Stimulated activated CD4-positive, alpha-beta T cell treated with anti-CD3 and anti-CD28 coated beads, TNF-alpha, amount 100 ng/mL, for 4 hours (primary cell): ENCODE measurements at regions not wholly inside any gene's neighbourhood (a gene's known extent, or its start where the extent isn't known, plus 50 kb on each side); places are given as distances from the start of the nearest gene placed in this dataset.
"Not testable (repeated sequence)": the region's sequence is repeated elsewhere in the genome, so short reads cannot be mapped to it uniquely, and the experiment has no call there.

ENCODE experiments used
- DNase-seq, 3 experiments: peaks; one replicate each; pipeline ENCODE4 v3.0.0-alpha.2; 2020; ENCODE audit warnings: low read depth in 3 of 3

DNA sequence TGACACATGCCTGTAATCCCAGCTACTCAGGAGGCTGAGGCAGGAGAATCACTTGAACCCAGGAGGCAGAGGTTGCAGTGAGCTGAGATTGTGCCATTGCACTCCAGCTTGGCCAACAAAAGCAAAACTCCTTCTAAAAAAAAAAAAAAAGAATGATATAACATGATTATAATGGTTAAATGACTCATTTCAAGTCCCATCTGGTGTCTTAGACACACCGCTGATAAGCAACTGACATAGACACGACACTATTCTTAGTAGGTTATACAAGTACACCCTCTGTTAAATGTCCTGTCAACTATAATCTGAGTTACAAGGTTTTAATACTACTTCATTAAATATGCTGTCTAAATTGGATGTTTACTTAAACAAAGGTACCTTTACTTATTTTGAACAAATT is 405.3 kb upstream of the CLINT1 start:
- no peak for DNase-seq

DNA sequence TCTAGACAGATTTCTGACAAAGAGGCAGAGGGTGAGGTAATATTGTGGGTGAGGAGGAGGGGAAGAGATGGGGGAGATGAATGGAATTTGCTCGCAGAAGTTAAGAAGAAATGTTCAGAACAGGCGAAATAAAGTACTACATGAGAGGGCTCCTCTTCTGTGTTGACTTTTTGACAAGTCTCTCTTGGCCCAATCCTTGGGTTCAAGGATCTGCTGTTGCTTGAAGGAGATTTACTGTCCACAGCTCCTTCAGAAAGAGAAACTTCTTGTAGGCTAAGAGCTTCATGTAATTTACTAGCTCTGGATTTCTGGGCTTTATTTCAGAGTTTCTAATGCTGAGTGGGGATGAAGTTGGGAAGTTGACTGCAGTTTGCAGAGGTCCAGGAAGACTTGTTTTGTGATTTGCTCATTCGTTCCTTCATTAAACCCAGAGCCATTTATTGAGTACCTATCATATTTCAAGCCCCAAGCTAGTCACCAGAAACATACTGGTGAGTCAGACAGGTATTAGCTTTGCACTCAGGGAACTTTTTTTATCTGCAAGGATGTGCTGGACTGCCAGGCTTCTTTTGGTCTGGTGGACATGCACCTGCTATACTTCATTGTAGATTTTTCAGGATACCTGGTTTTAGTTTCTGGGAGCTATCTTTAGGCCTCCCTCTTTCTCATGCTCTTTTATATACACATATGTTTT is 402.9 kb upstream of the CLINT1 start:
- no peak for DNase-seq

DNA sequence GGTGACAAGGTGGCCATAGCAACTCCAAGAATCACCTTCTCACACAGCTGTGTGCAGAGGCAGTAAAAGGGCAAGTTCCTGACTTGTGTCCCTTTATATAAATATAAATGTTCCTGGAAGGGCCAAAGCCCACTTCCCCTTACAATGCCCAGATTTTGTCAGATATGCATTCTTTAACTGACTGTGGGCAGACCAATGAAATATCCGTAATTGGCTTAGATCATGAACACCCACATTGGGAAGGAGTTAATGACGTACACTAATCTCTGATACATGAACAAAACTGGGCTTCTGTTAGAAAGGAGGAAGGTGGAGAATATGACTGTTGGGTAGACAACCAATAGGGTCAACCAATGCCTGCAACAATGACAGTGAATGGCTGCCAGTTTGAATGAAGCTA is 397.2 kb upstream of the CLINT1 start:
- DNase-seq: no peak

DNA sequence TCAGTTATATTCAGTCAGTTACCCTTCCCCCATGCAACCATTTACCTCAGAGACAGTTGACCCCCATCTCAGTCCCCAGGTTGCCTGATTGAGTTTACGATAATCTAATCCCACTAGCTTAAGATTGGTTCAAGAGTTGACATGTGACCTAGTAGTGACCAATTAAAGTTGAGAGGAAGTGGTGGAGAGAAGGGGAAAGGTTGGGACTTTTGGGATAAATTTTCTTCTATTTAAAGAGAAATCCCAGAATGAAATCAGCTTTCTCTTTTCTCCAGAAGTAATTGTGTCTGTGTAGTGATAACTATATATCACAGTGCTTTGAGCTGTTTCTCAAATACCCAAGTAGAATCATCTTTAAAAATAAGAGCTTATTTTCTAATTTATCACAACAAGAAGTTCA is 396.7 kb upstream of the CLINT1 start:
- no peak for DNase-seq

DNA sequence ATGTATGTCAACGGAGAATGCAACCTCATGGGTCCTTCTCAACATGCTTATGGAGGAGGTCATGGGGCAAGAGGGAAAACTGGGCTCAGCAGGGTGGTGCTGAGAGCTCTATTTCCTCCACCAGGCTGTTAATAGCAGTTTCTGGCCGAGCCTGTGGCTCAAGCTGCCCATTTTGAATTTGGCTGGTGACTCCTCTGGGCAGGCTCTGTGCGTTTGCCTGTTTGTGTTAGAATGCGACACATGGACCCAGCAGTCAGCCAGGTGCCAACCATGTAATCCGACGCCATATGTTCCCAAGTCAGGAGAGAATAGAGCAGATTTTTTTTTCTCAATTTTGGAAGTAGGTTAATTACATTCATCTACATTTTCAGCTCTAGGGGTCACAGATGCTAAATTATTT is 387.7 kb upstream of the CLINT1 start:
- DNase-seq: no peak

DNA sequence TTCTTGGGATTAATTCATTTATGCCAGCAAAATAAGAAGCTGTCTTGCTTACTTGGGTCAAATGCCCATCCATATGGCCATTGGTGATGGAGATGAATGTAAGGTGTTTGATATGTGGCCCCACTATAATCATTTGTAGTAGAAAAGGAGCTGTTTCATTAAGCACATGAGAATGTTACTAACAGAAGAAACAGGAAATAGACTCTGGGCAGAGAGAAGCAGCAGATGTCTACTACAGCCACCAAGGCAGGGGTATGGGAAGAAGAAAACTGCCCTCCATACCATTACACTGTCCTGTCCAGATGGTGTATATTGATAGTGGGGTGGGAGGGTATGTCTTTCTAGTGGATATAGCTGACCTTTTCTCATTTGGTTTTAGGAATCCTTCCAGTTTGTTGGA is 386.6 kb upstream of the CLINT1 start:
- no peak for DNase-seq

DNA sequence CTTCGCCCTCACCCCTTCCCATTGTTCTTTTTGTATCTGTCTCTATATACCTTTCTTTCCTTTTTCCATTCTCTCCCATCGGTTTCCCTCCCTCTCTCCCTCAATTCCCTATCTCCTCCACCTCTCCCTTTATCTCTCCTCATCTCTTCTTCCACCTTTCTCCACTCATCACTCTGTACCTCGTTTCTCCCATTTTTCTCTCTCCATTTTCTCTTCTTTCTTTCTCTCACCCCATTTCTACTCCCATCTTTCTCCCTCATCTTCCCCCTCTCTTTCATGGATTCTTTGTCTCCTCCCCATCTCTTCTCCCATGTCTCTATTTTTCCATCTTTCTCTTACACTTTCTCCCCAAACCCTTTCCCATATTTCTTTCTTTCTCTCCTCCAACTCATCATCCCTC is 385.9 kb upstream of the CLINT1 start:
- no peak for DNase-seq

DNA sequence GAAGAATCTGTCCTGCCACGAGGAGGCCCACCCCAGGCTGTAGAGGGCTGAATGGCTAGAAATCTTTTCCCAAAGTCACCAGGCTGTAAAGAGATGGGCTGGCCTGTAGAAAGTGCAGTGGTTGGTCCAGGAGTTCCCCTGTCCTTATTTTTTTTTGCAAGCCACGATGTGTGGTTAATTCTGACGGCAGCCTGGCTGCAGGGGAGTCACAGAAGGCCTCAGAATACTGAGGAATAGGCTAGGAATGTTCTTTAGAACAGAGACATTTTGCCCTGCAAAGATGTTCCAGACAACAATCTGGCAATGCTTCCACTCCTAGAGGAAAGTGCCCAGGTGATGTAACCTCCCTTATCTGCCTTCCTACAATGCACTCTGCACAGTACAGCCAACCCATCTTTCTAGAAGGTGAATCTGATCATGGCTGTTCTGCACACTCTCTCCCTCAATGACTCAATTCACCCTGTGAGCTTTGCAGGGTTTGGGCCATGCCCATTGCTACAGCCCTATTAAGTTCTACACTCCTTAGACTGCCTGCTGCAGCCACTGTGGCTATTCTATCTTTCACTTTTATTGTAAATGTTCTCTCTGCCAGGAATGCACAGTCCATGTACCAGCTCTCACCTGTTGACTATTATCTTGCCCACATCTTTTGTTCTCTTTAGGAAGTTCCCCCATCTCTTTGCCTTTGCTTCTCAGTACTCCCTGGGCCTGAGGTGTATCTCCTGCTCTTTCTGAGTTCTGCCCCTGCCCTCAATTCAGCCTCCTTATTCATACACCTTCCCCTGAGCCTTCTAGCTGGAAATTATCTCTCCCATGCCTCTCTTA is 377.8 kb upstream of the CLINT1 start:
- no peak for DNase-seq

DNA sequence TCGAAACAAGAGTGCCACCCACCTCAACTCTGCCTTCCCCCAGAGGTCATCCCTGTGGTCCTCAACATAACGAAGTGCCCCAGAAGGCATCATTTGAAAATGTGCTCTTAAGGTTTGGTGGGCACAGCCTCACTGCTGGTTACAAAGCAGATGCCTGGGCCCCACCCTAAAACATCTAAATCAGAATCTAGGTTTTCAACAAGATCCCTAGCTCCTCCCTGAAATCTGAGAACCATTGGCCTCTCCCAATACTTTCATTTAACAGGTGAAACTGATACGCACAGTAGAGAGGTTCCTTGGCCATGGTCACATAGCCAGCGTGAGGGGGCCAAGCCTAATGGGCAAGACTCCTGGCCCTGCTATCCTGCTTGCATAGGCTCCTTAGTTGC is 376.2 kb upstream of the CLINT1 start:
- DNase-seq: no peak

DNA sequence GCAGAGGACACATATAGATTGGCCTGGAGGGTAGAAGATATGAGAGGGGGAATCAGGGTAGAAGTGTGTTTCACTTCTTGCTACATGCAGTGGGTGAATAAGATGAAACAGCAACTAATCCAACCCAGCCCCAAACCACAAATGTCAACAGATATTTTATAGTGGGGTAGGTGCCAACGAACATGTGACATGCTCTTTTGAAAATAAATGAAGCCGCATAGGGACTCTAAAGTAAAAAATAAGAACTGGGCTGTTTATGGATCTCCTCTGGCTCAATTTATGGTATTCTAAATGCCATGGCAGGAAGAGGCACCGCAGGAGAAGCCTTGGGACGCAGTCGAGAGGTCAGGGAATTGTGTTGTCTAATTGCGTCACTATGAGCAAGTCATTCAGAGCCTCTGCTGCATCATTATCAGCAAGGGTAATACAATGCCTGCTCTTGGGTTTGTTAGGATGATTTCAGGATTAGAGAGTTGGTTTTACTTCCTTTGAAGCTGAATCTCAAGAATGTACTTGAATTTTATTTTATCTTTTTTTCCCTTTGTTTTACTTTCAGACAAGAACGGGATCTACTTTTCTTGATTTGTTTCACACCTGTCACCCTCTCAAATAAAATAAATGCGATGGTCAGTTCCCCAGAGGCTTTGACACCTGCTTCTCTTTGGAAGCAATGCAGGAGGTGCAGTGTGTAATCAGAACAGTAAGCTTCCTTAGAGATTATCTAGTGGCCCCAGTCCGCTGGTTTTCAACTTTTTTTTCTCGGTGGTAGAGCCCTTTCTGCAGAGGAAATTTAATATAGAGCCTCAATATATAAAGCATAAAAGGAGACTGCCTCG is 375.6 kb upstream of the CLINT1 start:
- no peak for DNase-seq

DNA sequence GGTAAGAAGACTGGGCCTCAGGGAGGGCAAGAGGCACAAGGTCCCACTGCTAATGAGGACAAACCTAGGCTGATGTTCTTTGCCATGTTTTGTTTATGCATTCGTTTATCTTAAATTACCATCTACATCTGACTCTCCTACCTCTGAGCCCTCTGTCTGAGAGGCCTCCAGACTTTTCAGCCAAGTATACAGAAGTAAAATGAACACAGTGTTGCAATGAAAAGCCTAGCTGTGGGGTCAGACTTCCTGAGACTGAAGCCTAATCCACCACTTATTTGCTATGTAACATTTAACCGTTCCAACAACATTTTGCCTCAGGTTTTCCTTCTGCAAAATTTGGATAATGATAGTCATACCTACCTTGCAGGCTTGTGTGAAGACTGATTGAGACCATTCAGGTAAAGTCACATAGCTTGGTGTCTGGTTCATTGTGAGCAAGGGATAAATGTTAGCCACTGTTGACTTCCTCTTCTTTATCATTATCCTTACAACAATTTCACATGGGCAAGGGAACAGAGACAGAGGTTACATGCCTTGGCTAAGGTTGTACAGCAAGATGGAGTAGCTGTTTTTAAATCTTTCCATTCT is 374.9 kb upstream of the CLINT1 start:
- no peak for DNase-seq

DNA sequence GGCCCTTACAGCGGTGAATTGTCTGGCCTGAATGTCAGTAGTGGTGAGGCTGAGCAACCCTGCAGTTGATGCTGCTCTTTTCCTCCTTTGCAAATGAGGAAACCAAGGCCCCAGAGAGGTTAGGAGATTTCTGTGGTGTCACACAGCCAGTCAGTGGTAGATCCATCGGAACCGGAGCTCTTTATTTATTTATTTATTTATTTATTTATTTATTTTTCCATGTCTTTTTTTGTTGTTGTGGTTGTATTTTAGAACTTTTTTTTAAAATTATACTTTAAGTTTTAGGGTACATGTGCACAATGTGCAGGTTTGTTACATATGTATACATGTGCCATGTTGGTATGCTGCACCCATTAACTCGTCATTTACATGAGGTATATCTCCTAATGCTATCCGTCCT is 368.4 kb upstream of the CLINT1 start:
- DNase-seq: not testable (repeated sequence)

DNA sequence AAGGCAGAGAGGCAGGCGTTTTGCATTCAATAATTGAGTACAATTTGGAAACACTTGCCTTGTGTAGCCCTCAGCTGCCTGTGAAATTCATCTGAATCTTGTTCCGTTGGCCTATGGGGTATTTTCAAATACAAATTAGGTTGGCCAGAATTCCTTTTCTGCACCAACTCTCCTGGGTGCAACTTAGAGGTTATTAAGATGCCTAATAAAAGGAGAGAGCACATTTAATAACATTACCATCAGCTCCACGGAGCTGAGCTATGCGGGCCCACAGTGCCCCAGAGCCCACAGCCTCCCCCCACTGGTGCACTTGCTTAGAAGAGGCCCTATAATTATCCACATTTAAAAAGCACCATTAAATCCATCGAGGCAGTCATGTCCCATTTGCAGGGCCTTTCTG is 367.6 kb upstream of the CLINT1 start:
- DNase-seq: no peak

DNA sequence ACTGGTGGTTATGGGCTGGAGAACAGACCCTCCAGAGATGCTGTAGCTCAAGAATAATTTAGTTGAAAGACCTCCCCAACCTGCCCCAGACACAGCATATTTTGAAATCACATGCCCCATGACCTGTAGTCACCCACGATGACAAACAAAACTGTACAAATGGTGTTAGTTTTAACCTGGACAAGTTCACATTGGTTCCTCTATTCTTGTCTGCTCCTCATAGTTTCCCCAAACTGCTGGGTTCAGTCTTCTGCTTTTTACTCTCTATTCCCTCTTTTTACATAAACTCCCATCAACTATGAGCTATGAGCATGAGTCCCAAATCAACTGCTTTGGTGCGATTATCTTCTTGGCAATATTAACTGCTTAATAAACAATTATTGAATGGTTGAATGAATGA is 365.3 kb upstream of the CLINT1 start:
- DNase-seq: no peak

DNA sequence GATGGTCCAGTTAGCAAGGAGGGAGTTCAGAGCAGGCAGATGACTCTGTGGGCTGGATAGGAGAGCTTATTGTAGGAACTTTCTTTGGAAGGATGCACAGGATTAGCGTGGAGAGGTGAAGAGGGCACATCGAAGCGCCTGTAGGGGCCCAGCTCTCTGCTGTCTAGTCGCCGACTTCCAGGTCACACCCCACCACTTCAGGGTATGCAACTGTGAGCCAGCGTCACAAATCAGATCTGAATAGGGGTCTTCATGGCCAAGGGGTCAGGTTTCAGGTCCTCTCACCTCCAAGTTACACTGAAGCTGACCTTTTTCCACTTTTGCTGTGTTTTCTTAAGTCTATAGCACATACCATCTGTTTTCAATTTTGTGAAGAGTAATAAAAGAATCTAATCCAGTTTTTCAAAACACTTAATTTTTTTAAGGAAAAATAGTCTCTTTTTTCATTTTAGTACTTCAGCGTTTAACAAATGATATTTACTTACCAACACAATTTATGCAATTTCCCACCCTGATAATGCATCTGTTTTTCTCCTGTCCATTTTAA is 364.2 kb upstream of the CLINT1 start:
- DNase-seq: no peak

DNA sequence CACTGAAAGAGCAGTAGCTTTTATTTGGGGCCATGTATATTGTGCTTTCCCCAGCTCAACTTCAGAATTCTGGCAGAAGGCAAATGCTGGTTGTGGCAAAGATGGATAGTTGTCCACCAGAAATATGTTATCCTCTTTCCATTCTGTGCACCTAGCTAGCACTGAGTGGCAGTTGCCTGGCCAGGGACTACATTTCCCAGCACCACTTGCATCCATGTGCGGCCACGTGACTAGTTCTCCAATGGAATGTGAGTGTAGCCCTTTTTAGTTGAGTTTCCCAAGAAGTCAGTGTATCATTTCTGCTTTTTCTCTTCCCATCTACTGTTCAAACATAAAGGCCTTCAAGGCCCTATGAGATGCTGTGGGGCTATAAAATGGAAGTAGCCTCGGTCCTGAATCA is 354.0 kb upstream of the CLINT1 start:
- no peak for DNase-seq

DNA sequence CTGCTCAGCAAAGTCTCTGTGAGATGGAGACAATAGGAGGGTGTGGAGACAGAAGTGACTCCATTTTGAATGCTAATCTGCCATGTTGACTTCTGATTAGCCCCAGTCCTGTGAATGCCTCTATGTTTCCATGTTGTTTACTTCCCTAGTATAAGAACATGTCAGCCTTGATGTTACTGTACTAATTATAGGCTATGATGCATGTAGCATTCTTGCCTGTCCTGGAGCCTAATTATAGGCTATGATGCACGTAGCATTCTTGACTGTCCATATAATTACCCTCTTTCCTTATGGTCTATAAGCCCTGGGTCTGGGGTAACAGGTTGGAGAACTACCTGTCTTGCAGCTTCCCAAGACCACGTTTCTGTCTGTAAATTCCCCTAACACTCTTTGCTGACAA is 353.3 kb upstream of the CLINT1 start:
- DNase-seq: no peak

DNA sequence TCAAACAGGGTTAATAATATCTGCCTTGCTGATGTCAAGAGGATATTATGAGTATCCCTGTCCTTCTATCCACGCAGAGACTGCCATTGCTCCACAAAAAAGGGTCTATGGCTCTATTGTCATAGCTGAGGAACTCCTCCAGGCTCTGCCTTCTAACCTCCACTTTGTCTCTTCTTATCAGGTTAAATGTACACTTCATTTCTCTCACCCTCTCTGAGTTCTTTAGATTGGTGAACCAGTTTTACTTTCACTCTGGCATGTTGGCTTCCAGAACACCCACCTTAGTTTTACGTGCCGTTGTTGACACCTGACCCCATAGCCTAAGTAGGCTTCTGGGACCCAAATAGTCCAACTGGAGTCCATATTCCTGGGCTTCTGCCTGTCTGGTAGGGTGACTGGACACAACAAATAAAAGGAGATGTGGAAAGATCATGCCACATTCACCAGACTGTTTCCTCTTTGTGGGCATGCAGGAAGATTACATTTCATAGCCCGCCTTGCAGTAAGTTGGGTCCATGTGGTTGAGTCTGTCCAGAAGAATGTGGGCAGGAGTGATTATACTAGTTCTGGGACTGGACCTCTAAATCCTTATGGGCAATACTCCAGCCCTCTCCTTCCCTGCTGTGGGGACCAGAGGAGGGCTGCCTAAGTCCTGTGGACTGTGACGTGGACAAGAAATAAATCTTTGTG is 350.4 kb upstream of the CLINT1 start:
- DNase-seq: no peak

DNA sequence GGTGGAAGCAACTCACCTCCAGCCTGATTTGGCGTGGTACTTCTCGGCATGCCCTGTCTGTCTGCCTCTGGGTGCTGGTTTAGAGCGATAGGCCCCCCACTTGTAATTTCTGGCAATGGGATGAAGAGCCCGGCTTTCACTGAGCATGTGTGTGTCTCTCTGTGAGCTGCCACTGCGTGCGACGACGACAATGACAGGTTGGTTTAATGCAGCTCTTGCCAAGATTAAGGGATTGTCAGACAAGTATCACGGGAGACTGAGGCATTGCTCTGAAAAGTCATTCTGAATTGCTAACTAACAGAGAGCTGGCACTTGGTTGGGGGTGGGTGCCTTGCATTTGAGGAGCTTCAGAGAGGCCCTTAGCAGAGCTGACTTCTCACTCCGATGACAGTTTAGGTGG is 348.8 kb upstream of the CLINT1 start:
- no peak for DNase-seq

DNA sequence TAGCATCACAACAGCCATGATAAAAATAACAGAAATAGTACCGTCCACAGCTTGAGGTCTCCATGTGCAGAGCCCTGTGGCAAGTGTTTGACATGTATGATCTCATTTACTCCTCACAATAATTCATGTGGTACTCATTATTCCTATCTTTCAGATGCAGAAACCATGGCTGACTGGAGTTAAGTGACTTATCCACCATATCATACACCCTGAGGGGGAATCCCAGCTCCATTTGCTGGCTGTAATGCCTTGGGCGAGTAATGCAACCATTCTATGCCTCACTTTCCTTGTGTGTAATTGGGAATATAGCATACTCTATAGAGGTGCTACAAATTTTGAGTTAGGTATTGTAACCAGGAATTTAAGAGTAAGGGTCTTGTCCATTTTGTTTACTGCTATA is 347.0 kb upstream of the CLINT1 start:
- no peak for DNase-seq

DNA sequence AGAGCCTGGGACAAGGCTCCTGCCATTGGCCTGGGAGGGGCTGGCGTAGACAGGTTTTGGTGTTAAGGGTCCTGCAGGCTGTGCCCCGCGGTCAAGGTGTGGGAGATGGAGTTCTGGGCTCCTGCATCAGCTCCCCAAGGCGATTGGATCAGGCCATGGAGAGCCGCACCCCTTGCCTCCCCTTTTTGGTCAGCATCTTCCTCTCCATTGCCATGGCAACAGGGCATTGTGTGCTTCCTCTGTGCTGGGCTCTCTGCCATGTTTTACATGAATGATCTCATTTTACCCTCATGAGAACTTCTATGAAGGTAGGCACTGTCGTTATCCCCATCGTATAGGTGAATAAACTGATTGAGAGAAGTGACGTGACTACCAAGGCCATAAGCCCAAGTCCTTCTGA is 344.3 kb upstream of the CLINT1 start:
- no peak for DNase-seq
